HG02943 (cell line): ENCODE measurements at regions not wholly inside any gene's neighbourhood (a gene's known extent, or its start where the extent isn't known, plus 50 kb on each side); places are given as distances from the start of the nearest gene placed in this dataset.

Experiments
- ATAC-seq: cut with Tn5 transposase; IDR thresholded peaks from one replicate; pipeline ENCODE4 v1.9.1; 2021; ENCODE audit warnings: mild to moderate bottlenecking, low read depth, moderate library complexity; ENCODE audit not compliant: unreplicated experiment

- no peak for ATAC-seq
These were observed 96.4 kb upstream of the PPP2R5A start for GRCh38 chr1:212188599-212189351.

- ATAC-seq: no peak
These were observed 95.9 kb upstream of the PPP2R5A start for GRCh38 chr1:212189352-212189738.

- ATAC-seq: no peak
These were observed 95.0 kb upstream of the PPP2R5A start for GRCh38 chr1:212190169-212190568.

- ATAC-seq: no peak
These were observed 92.8 kb upstream of the PPP2R5A start for GRCh38 chr1:212192261-212192998.

GRCh38 chr1:212196355-212196754 lies 88.9 kb upstream of the PPP2R5A start:
- ATAC-seq: no peak

- no peak for ATAC-seq
These were observed 83.7 kb upstream of the PPP2R5A start for GRCh38 chr1:212201461-212201860.

- ATAC-seq: no peak
These were observed 81.6 kb upstream of the PPP2R5A start for GRCh38 chr1:212203630-212204029.

GRCh38 chr1:212205006-212205405 lies 80.2 kb upstream of the PPP2R5A start:
- ATAC-seq: no peak

- no peak for ATAC-seq
These were observed 79.4 kb upstream of the PPP2R5A start for GRCh38 chr1:212205843-212206242.

GRCh38 chr1:212207118-212207517 lies 78.1 kb upstream of the PPP2R5A start:
- no peak for ATAC-seq

GRCh38 chr1:212207822-212208520 lies 77.2 kb upstream of the PPP2R5A start:
- ATAC-seq: no peak

GRCh38 chr1:212208978-212209644 lies 76.1 kb upstream of the PPP2R5A start:
- ATAC-seq: no peak

- no peak for ATAC-seq
These were observed 73.8 kb upstream of the PPP2R5A start for GRCh38 chr1:212211371-212211770.

- ATAC-seq: no peak
These were observed 72.9 kb upstream of the PPP2R5A start for GRCh38 chr1:212212343-212212742.

GRCh38 chr1:212212906-212213305 lies 72.3 kb upstream of the PPP2R5A start:
- no peak for ATAC-seq

- ATAC-seq: no peak
These were observed 71.4 kb upstream of the PPP2R5A start for GRCh38 chr1:212213784-212214183.

- ATAC-seq: no peak
These were observed 70.9 kb upstream of the PPP2R5A start for GRCh38 chr1:212214325-212214724.

GRCh38 chr1:212215910-212216309 lies 69.3 kb upstream of the PPP2R5A start:
- no peak for ATAC-seq

- no peak for ATAC-seq
These were observed 67.6 kb upstream of the PPP2R5A start for GRCh38 chr1:212217633-212218032.

GRCh38 chr1:212218065-212218464 lies 67.1 kb upstream of the PPP2R5A start:
- no peak for ATAC-seq

GRCh38 chr1:212218911-212219310 lies 66.3 kb upstream of the PPP2R5A start:
- ATAC-seq: peak; percentile 67
